ENCODE measurements at regions not wholly inside any gene's neighbourhood (a gene's known extent, or its start where the extent isn't known, plus 50 kb on each side); places are given as distances from the start of the nearest gene placed in this dataset.

GRCh38 chr10:62687230-62687748, 117.2 kb upstream of the ADO start:
- Histone ChIP-seq H3K4me2 (ENCODE audit: insufficient read depth, insufficient read length, low read length) (no peak overlapping the region), H3K56ac (ENCODE audit: insufficient read length, low read depth, low read length) (no peak overlapping the region), H4K20me1 (ENCODE audit: control insufficient read depth, insufficient read depth, insufficient read length) (no peaks in the 10 kb centered on the region), H4K5ac (ENCODE audit: insufficient read length, low read depth, low read length) (no peak overlapping the region), H2AFZ (ENCODE audit: low read length) (no peak overlapping the region), H3K27ac (ENCODE audit: insufficient read length, low read depth, low read length) (no peak overlapping the region), H3K14ac (ENCODE audit: insufficient read depth, low read length) (no peak overlapping the region), H2BK15ac (ENCODE audit: low read depth, low read length) (no peak overlapping the region), H2BK5ac (ENCODE audit: insufficient read length, low read length) (no peak overlapping the region), H2BK12ac (ENCODE audit: insufficient read length, low read depth, low read length) (no peak overlapping the region), H3K18ac (ENCODE audit: insufficient read length, low read depth, low read length) (no peak overlapping the region), H2BK120ac (ENCODE audit: low read depth, low read length, poor library complexity, severe bottlenecking) (no peak overlapping the region), H3K79me2 (ENCODE audit: insufficient read depth, low read length) (no peaks in the 10 kb centered on the region), H3K23me2 (ENCODE audit: insufficient read length, low read depth, low read length, poor library complexity, severe bottlenecking) (no peaks in the 10 kb centered on the region), H3K9me3 (ENCODE audit: control insufficient read depth, low read depth, low read length) (no peaks in the 10 kb centered on the region), H3K27me3 (ENCODE audit: insufficient read depth, low read length) (no peaks in the 10 kb centered on the region), H3K23ac (ENCODE audit: insufficient read length, low read depth, low read length) (no peak overlapping the region), H2BK20ac (ENCODE audit: low read depth, low read length, poor library complexity, severe bottlenecking) (no peak overlapping the region), H2AK5ac (ENCODE audit: insufficient read length, low read length) (no peak overlapping the region), H3K4me1 (ENCODE audit: insufficient read depth, low read length) (peaks cover 5% of the 10 kb centered on the region; the same call in 1 of the 2 replicates), H4K91ac (ENCODE audit: insufficient read length, low read depth, low read length) (no peak overlapping the region), H4K8ac (replicated peaks; ENCODE audit: insufficient read length, low read depth, low read length) (no peak overlapping the region), H3T11ph (ENCODE audit: low read length) (no peak overlapping the region), H3K9ac (ENCODE audit: extremely low read depth, insufficient read length, low read length) (no peak overlapping the region), H3K79me1 (ENCODE audit: insufficient read depth, low read depth, low read length, poor library complexity, severe bottlenecking) (no peaks in the 10 kb centered on the region), H3K4ac (ENCODE audit: low read depth, low read length) (no peak overlapping the region)
- DNase-seq, result no peak
- no peaks in the 10 kb centered on the region for H3K27me3 Mint-ChIP-seq (ENCODE audit: low read depth)
- H3K4me3 Mint-ChIP-seq, result no peak overlapping the region
- peaks cover 2 to 11% (median 2%) of the 10 kb centered on the region in 3 experiments; a peak in 5 of 7 replicates for H3K36me3 Mint-ChIP-seq (ENCODE audit: insufficient read depth in 1 of 3, low read depth in 3 of 3)
- H3K27ac Mint-ChIP-seq, result no peak overlapping the region
- peaks cover 10 to 11% of the 10 kb centered on the region in 2 experiments; a peak in 4 of 5 replicates for H3K9me3 Mint-ChIP-seq
- TF ChIP-seq, protein P1, sequence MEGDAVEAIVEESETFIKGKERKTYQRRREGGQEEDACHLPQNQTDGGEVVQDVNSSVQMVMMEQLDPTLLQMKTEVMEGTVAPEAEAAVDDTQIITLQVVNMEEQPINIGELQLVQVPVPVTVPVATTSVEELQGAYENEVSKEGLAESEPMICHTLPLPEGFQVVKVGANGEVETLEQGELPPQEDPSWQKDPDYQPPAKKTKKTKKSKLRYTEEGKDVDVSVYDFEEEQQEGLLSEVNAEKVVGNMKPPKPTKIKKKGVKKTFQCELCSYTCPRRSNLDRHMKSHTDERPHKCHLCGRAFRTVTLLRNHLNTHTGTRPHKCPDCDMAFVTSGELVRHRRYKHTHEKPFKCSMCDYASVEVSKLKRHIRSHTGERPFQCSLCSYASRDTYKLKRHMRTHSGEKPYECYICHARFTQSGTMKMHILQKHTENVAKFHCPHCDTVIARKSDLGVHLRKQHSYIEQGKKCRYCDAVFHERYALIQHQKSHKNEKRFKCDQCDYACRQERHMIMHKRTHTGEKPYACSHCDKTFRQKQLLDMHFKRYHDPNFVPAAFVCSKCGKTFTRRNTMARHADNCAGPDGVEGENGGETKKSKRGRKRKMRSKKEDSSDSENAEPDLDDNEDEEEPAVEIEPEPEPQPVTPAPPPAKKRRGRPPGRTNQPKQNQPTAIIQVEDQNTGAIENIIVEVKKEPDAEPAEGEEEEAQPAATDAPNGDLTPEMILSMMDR (conservative IDR thresholded peaks at IDR 0.05), result no peak
- H3K4me1 Mint-ChIP-seq, result peaks cover 29 to 32% of the 10 kb centered on the region in 2 experiments

Data from H9 (cell line).